HEK293T (cell line): ENCODE measurements at regions not wholly inside any gene's neighbourhood (a gene's known extent, or its start where the extent isn't known, plus 50 kb on each side); places are given as distances from the start of the nearest gene placed in this dataset.

Experiments used
- ARNT ChIP-seq: fragments of 450-650 bp; IDR thresholded peaks from 2 replicates; pipeline ENCODE4 v1.6.1; 2017; ENCODE audit warnings: mild to moderate bottlenecking
- L3MBTL2 ChIP-seq: fragments of 450-650 bp; conservative IDR thresholded peaks from 2 replicates; pipeline ENCODE4 v1.6.1; 2016; ENCODE audit warnings: mild to moderate bottlenecking

DNA sequence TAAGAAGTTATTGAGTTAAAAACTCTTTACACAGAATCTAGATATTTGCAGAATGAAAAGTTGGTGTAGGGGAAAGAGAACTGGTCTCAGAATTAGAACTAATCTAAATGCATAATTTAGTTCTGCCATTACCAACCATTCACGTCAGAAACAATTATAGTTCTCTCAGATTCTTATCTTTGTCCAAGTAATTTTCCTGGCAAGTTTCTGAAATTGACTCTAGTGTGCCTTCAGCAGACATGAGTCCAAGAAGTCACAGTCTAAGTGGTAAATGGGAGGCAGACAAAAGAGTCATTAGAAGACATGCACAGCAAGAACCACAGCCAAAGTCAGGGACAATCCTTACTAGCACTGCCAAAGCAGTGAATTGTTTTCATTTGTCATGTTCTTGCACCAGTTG, 1870.1 kb downstream of the LRRC4C start:
- TF ChIP-seq L3MBTL2 (no peak), ARNT (no peak)
